HG02763 (cell line): ENCODE measurements at regions not wholly inside any gene's neighbourhood (a gene's known extent, or its start where the extent isn't known, plus 50 kb on each side); places are given as distances from the start of the nearest gene placed in this dataset.

Source experiments
- ATAC-seq: cut with Tn5 transposase; IDR thresholded peaks from one replicate; pipeline ENCODE4 v1.9.1; 2021; ENCODE audit warnings: mild to moderate bottlenecking, moderate library complexity; ENCODE audit not compliant: unreplicated experiment

GRCh38 chr2:188119112-188119838 lies 172.4 kb upstream of the GULP1 start:
- no peak for ATAC-seq

GRCh38 chr2:188122985-188123384 lies 168.7 kb upstream of the GULP1 start:
- no peak for ATAC-seq

GRCh38 chr2:188129677-188130076 lies 162.0 kb upstream of the GULP1 start:
- ATAC-seq = no peak

GRCh38 chr2:188130317-188130716 lies 161.4 kb upstream of the GULP1 start:
- ATAC-seq = no peak

- ATAC-seq = no peak
Observed at GRCh38 chr2:188131281-188131680, 160.4 kb upstream of the GULP1 start.

- no peak for ATAC-seq
Observed at GRCh38 chr2:188132385-188132784, 159.3 kb upstream of the GULP1 start.

GRCh38 chr2:188134241-188134640 lies 157.4 kb upstream of the GULP1 start:
- ATAC-seq = no peak

- no peak for ATAC-seq
Observed at GRCh38 chr2:188138313-188138712, 153.4 kb upstream of the GULP1 start.

GRCh38 chr2:188142088-188142487 lies 149.6 kb upstream of the GULP1 start:
- no peak for ATAC-seq

GRCh38 chr2:188142636-188143295 lies 148.9 kb upstream of the GULP1 start:
- ATAC-seq = no peak

- ATAC-seq = no peak
Observed at GRCh38 chr2:188145885-188146284, 145.8 kb upstream of the GULP1 start.

- ATAC-seq = no peak
Observed at GRCh38 chr2:188146888-188147287, 144.8 kb upstream of the GULP1 start.

GRCh38 chr2:188151670-188152069 lies 140.0 kb upstream of the GULP1 start:
- ATAC-seq = no peak

GRCh38 chr2:188158337-188159100 lies 133.2 kb upstream of the GULP1 start:
- ATAC-seq = no peak

GRCh38 chr2:188159484-188159883 lies 132.2 kb upstream of the GULP1 start:
- no peak for ATAC-seq

- ATAC-seq = no peak
Observed at GRCh38 chr2:188170356-188170755, 121.3 kb upstream of the GULP1 start.

GRCh38 chr2:188176620-188177019 lies 115.1 kb upstream of the GULP1 start:
- no peak for ATAC-seq

- no peak for ATAC-seq
Observed at GRCh38 chr2:188181067-188181838, 110.4 kb upstream of the GULP1 start.

GRCh38 chr2:188181884-188182283 lies 109.8 kb upstream of the GULP1 start:
- ATAC-seq = no peak

- ATAC-seq = no peak
Observed at GRCh38 chr2:188187726-188188125, 103.9 kb upstream of the GULP1 start.

- no peak for ATAC-seq
Observed at GRCh38 chr2:188189356-188189755, 102.3 kb upstream of the GULP1 start.
